Right lobe of liver (tissue), 4 donors: ENCODE measurements at regions not wholly inside any gene's neighbourhood (a gene's known extent, or its start where the extent isn't known, plus 50 kb on each side); places are given as distances from the start of the nearest gene placed in this dataset.

Source experiments
- POLR2A ChIP-seq: fragments of 450-650 bp; IDR thresholded peaks from one replicate; pipeline ENCODE4 v1.6.1; 2017; ENCODE audit warnings: antibody characterized with exemption, mild to moderate bottlenecking
- TF ChIP-seq, protein P1 (sequence below), 4 donors: fragments of 200-600 bp in 3 of 4; fragments of 450-650 bp in 1 of 4; IDR thresholded peaks; one replicate each; pipeline versions ENCODE4 v1.5.1 to v1.8.0; 2016 to 2022; ENCODE audit warnings: antibody characterized with exemption in 4 of 4, mild to moderate bottlenecking in 2 of 4
- donor health status: DM: no; HTN: no; CAD: no.
- donor health status: DM: no; HTN: no; CAD: no.
- donor health status: DM: no; HTN: yes; CAD: no.

GRCh38 chr4:18262832-18263231 is 241.3 kb upstream of the LCORL start:
- TF ChIP-seq POLR2A = no peak
- TF ChIP-seq, protein P1, sequence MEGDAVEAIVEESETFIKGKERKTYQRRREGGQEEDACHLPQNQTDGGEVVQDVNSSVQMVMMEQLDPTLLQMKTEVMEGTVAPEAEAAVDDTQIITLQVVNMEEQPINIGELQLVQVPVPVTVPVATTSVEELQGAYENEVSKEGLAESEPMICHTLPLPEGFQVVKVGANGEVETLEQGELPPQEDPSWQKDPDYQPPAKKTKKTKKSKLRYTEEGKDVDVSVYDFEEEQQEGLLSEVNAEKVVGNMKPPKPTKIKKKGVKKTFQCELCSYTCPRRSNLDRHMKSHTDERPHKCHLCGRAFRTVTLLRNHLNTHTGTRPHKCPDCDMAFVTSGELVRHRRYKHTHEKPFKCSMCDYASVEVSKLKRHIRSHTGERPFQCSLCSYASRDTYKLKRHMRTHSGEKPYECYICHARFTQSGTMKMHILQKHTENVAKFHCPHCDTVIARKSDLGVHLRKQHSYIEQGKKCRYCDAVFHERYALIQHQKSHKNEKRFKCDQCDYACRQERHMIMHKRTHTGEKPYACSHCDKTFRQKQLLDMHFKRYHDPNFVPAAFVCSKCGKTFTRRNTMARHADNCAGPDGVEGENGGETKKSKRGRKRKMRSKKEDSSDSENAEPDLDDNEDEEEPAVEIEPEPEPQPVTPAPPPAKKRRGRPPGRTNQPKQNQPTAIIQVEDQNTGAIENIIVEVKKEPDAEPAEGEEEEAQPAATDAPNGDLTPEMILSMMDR (IDR thresholded peaks at IDR 0.05) = no peak
